ENCODE measurements at regions not wholly inside any gene's neighbourhood (a gene's known extent, or its start where the extent isn't known, plus 50 kb on each side); places are given as distances from the start of the nearest gene placed in this dataset.

DNA sequence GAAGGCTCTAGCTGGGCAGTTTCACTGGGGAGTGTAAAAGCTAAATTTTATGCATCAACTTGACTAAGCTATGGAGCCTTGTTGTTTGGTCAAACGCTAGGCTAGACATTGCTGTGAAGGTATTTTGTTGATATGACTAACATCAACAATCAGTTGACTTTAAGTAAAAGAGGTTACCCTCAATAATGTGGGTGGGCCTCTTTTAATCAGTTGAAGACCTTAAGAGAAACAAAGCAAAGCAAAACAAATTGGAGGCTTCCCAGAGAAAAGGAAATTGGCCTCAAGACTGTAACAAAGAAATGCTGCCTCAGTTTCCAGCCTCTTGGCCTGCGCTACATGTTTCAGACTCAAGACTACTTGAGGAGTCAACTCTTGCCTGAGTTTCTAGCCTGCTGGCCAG is 50.0 kb upstream of the TSC22D1 start:
- ChIA-PET POLR2A (ENCODE audit: partially characterized antibody) (no interaction called here), CTCF (ENCODE audit: partially characterized antibody) (no interaction called here)
- Histone ChIP-seq H3K9me3 (ENCODE audit: insufficient read depth in 2 of 2, low read depth in 1 of 2, low read length in 1 of 2) (no peaks in the 10 kb centered on the region), H3K4me3 (ENCODE audit: extremely low read depth in 1 of 4, insufficient read depth in 2 of 4, low read depth in 3 of 4, low read length in 4 of 4) (no peak overlapping the region), H3K4me1 (replicated peaks in 1 of 4; ENCODE audit: control insufficient read depth in 3 of 4, insufficient read depth in 4 of 4, low read length in 3 of 4) (no peaks in the 10 kb centered on the region), H3K4ac (replicated peaks; ENCODE audit: insufficient read length, low read depth, low read length) (no peak overlapping the region), H2BK15ac (ENCODE audit: low read length) (no peak overlapping the region), H3K27ac (ENCODE audit: low read depth, low read length) (no peak overlapping the region), H3K56ac (replicated peaks; ENCODE audit: insufficient read length, low read depth, low read length) (no peak overlapping the region), H2BK12ac (ENCODE audit: low read depth, low read length) (no peak overlapping the region), H3K4me2 (ENCODE audit: insufficient read depth in 1 of 2, low read depth in 2 of 2, low read length in 2 of 2) (no peak overlapping the region), H2AFZ (ENCODE audit: low read length) (no peak overlapping the region), H3K27me3 (replicated peaks in 1 of 4; ENCODE audit: control insufficient read depth in 3 of 4, extremely low read depth in 1 of 4, insufficient read depth in 3 of 4, low read length in 3 of 4) (no peaks in the 10 kb centered on the region), H4K20me1 (replicated peaks in 1 of 2; ENCODE audit: control insufficient read depth in 1 of 2, insufficient read depth in 2 of 2, low read length in 2 of 2) (no peaks in the 10 kb centered on the region), H2AK5ac (ENCODE audit: low read depth, low read length) (no peak overlapping the region), H3K9ac (replicated peaks in 1 of 4; ENCODE audit: extremely low read depth in 1 of 4, low read depth in 3 of 4, low read length in 3 of 4) (no peak overlapping the region), H3K14ac (ENCODE audit: insufficient read length) (no peak overlapping the region), H4K91ac (replicated peaks; ENCODE audit: insufficient read length, low read length) (no peak overlapping the region), H4K5ac (ENCODE audit: insufficient read length, low read depth, low read length) (no peak overlapping the region), H3K23ac (ENCODE audit: insufficient read length) (no peak overlapping the region), H3K79me1 (ENCODE audit: low read depth, low read length) (no peaks in the 10 kb centered on the region), H2BK120ac (replicated peaks; ENCODE audit: low read depth, low read length) (no peak overlapping the region), H3K36me3 (ENCODE audit: control insufficient read depth in 2 of 4, insufficient read depth in 4 of 4, low read length in 3 of 4) (no peaks in the 10 kb centered on the region), H2BK5ac (ENCODE audit: low read depth, low read length) (no peak overlapping the region), H4K8ac (ENCODE audit: extremely low read depth, insufficient read depth, low read length) (no peak overlapping the region), H2BK20ac (ENCODE audit: low read length) (no peak overlapping the region), H3K23me2 (ENCODE audit: low read depth, low read length) (no peaks in the 10 kb centered on the region), H3K18ac (ENCODE audit: extremely low read depth, low read length) (no peak overlapping the region), H3K79me2 (ENCODE audit: control insufficient read depth in 1 of 2, insufficient read depth in 2 of 2, low read length in 2 of 2) (no peaks in the 10 kb centered on the region)
- FAIRE-seq = no peak
- no peak for DNase-seq (ENCODE audit: low read depth in 1 of 2, low spot score in 2 of 2)
- TF ChIP-seq TCF12 (IDR thresholded peaks at IDR 0.05; ENCODE audit: low read depth, low read length) = no peak
- TF ChIP-seq PHF8 (conservative IDR thresholded peaks at IDR 0.05; ENCODE audit: low read depth, low read length) = no peak
- TF ChIP-seq ZNF274 (IDR thresholded peaks at IDR 0.05; ENCODE audit: borderline replicate concordance, extremely low read depth, low read length) = no peak
- no peak for TF ChIP-seq POU5F1 (IDR thresholded peaks at IDR 0.05; ENCODE audit: low read depth, low read length)
- no peak for TF ChIP-seq TAF7 (optimal IDR thresholded peaks at IDR 0.05; ENCODE audit: borderline replicate concordance, low read depth, low read length)
- no peak for TF ChIP-seq EP300 (IDR thresholded peaks at IDR 0.05; ENCODE audit: borderline replicate concordance in 1 of 2, low read depth in 2 of 2, low read length in 2 of 2)
- TF ChIP-seq USF2 (IDR thresholded peaks at IDR 0.05; ENCODE audit: low read length) = no peak
- WGBS, 2 experiments (ENCODE audit: extremely low coverage in 1 of 2, insufficient coverage in 1 of 2, insufficient read length in 1 of 2, insufficient replicate concordance in 2 of 2, low coverage in 1 of 2, low lambda C conversion rate in 2 of 2, missing lambda C conversion rate in 1 of 2) = 88% methylated on average over 2 of the region's 2 CpGs; no CpG with 5 or more reads in 1 of the 2 experiments
